SU-DHL-6 (cell line): ENCODE measurements at regions not wholly inside any gene's neighbourhood (a gene's known extent, or its start where the extent isn't known, plus 50 kb on each side); places are given as distances from the start of the nearest gene placed in this dataset.

Experiments used
- H2AFZ ChIP-seq: fragments of 200-600 bp; sonication (generic); 2 replicates; pipeline ENCODE4 v1.6.1; 2014; ENCODE audit warnings: low read depth, mild to moderate bottlenecking, moderate library complexity, mixed read lengths, antibody characterized with exemption, low read length; ENCODE audit not compliant: severe bottlenecking
- H3F3A ChIP-seq: fragments of 200-600 bp; shearing (Covaris generic); 2 replicates; pipeline ENCODE4 v1.6.0; 2016; ENCODE audit warnings: antibody characterized with exemption, mild to moderate bottlenecking; ENCODE audit not compliant: insufficient read depth
- H3K27ac ChIP-seq: fragments of 200-600 bp; sonication (generic); 2 replicates; pipeline ENCODE4 v1.5.1; 2016; ENCODE audit warnings: low read depth, mild to moderate bottlenecking, low read length, moderate library complexity, mixed read lengths
- H3K27me3 ChIP-seq: fragments of 200-600 bp; sonication (generic), shearing (Covaris generic); 2 replicates; pipeline ENCODE4 v1.6.0; 2014; ENCODE audit warnings: mild to moderate bottlenecking, low read length
- H3K36me3 ChIP-seq: fragments of 200-600 bp; sonication (generic); 2 replicates; pipeline ENCODE4 v1.6.1; 2014; ENCODE audit warnings: mild to moderate bottlenecking, low read length, mixed read lengths
- H3K4me2 ChIP-seq: fragments of 300-600, 200-600 bp; shearing (Covaris generic), sonication (generic); 2 replicates; pipeline ENCODE4 v1.6.0; 2014; ENCODE audit warnings: low read length, low read depth, mild to moderate bottlenecking; ENCODE audit not compliant: poor library complexity, severe bottlenecking
- H3K4me3 ChIP-seq: fragments of 200-600 bp; sonication (generic); 2 replicates; pipeline ENCODE4 v1.5.1; 2014; ENCODE audit warnings: antibody characterized with exemption, low read length, mild to moderate bottlenecking, mixed read lengths; ENCODE audit not compliant: insufficient read depth, poor library complexity, severe bottlenecking
- H3K79me2 ChIP-seq: fragments of 200-600 bp; sonication (generic); 2 replicates; pipeline ENCODE4 v1.6.1; 2014; ENCODE audit warnings: mild to moderate bottlenecking, low read length, moderate library complexity; ENCODE audit not compliant: insufficient read depth
- H3K9ac ChIP-seq: fragments of 200-600 bp; sonication (generic); 2 replicates; pipeline ENCODE4 v1.7.0; 2014; ENCODE audit warnings: mild to moderate bottlenecking, low read length
- H3K9me2 ChIP-seq: fragments of 200-600 bp; sonication (generic); replicated peaks from 2 replicates; pipeline ENCODE4 v1.6.1; 2014; ENCODE audit warnings: low read length; ENCODE audit not compliant: insufficient read depth
- H3K9me3 ChIP-seq: fragments of 200-600 bp; sonication (generic); 2 replicates; pipeline ENCODE4 v1.6.1; 2014; ENCODE audit warnings: low read length, mixed read lengths; ENCODE audit not compliant: insufficient read depth
- H4K20me1 ChIP-seq: fragments of 200-600 bp; sonication (generic); 2 replicates; pipeline ENCODE4 v1.6.1; 2014; ENCODE audit warnings: low read depth, mild to moderate bottlenecking, antibody characterized with exemption, low read length, moderate library complexity, mixed read lengths
- CTCF ChIP-seq: fragments of 200-600 bp; sonication (generic); IDR thresholded peaks from one replicate; pipeline ENCODE4 v1.5.1; 2017; ENCODE audit warnings: antibody characterized with exemption, mild to moderate bottlenecking, low read length, moderate library complexity; ENCODE audit not compliant: insufficient read depth, poor library complexity, severe bottlenecking
- EZH2phosphoT487 ChIP-seq: fragments of 200-600 bp; sonication (generic), shearing (Covaris generic); conservative IDR thresholded peaks from 2 replicates; pipeline ENCODE4 v1.6.1; 2018; ENCODE audit warnings: mild to moderate bottlenecking, antibody characterized with exemption, low read length, moderate library complexity, mixed read lengths

- no peak overlapping the region for H3K9ac ChIP-seq
- no peaks in the 10 kb centered on the region for H4K20me1 ChIP-seq
- TF ChIP-seq CTCF (no peak), EZH2phosphoT487 (no peak)
- no peaks in the 10 kb centered on the region for H3K9me3 ChIP-seq
- no peaks in the 10 kb centered on the region for H3K79me2 ChIP-seq
- no peaks in the 10 kb centered on the region for H3F3A ChIP-seq
- H3K4me3 ChIP-seq, result no peak overlapping the region
- no peaks in the 10 kb centered on the region for H3K9me2 ChIP-seq
- no peaks in the 10 kb centered on the region for H3K27me3 ChIP-seq
- H3K27ac ChIP-seq, result no peak overlapping the region
- H2AFZ ChIP-seq, result no peak overlapping the region
- no peaks in the 10 kb centered on the region for H3K36me3 ChIP-seq
- H3K4me2 ChIP-seq, result no peak overlapping the region
These were observed 66.3 kb upstream of the RAI14 start for GRCh38 chr5:34589832-34590231.

- Histone ChIP-seq H2AFZ (no peak overlapping the region), H3K9me3 (no peaks in the 10 kb centered on the region), H4K20me1 (no peaks in the 10 kb centered on the region), H3K4me2 (no peak overlapping the region), H3K36me3 (no peaks in the 10 kb centered on the region), H3K27me3 (no peaks in the 10 kb centered on the region), H3F3A (no peaks in the 10 kb centered on the region), H3K9ac (no peak overlapping the region), H3K27ac (no peak overlapping the region), H3K4me3 (no peak overlapping the region), H3K9me2 (no peaks in the 10 kb centered on the region), H3K79me2 (no peaks in the 10 kb centered on the region)
- TF ChIP-seq CTCF (no peak), EZH2phosphoT487 (no peak)
These were observed 64.4 kb upstream of the RAI14 start for GRCh38 chr5:34591723-34592122.

GRCh38 chr5:34597034-34598027 lies 58.8 kb upstream of the RAI14 start:
- no peak overlapping the region for H3K27ac ChIP-seq
- H3K36me3 ChIP-seq, result no peaks in the 10 kb centered on the region
- no peak overlapping the region for H3K9ac ChIP-seq
- no peaks in the 10 kb centered on the region for H3K9me3 ChIP-seq
- no peaks in the 10 kb centered on the region for H3K27me3 ChIP-seq
- H2AFZ ChIP-seq, result no peak overlapping the region
- H3K79me2 ChIP-seq, result no peaks in the 10 kb centered on the region
- no peak for TF ChIP-seq CTCF
- no peak for TF ChIP-seq EZH2phosphoT487
- no peaks in the 10 kb centered on the region for H3F3A ChIP-seq
- no peak overlapping the region for H3K4me2 ChIP-seq
- H3K4me3 ChIP-seq, result no peak overlapping the region
- H3K9me2 ChIP-seq, result no peaks in the 10 kb centered on the region
- H4K20me1 ChIP-seq, result no peaks in the 10 kb centered on the region
